HG03095 (cell line): ENCODE measurements at regions not wholly inside any gene's neighbourhood (a gene's known extent, or its start where the extent isn't known, plus 50 kb on each side); places are given as distances from the start of the nearest gene placed in this dataset.

Source experiments
- ATAC-seq: cut with Tn5 transposase; IDR thresholded peaks from one replicate; pipeline ENCODE4 v1.9.1; 2021; ENCODE audit warnings: moderate library complexity; ENCODE audit not compliant: unreplicated experiment

DNA sequence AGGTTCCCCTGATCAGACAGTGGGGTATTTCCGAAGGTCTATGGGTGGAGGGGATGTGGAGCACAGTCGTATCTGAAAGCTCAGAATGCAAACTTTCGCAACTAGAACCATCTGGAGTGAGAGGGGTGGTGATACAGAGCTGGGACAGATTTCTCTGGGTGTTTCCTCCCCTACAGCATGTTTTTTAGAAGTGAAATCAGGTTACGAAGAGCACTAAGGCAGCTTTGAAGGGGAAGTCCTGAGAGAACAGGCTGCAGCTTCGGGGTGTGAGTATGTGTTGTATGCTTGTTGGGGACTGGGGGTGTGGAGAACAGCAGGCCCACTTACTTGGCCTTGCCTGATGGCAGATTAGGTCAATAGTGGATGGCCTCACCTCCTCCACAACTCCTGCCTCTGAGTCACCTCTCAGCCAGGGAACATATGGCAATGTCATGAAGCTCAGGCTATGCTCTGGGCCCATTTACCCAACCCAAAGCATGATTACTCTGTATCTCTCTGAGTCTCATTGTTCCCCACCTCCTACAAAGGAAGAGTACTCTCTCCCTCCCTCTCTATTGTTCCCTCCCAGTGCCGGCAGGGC lies 107.2 kb upstream of the RASGRP1 start:
- peak; percentile 64 for ATAC-seq

DNA sequence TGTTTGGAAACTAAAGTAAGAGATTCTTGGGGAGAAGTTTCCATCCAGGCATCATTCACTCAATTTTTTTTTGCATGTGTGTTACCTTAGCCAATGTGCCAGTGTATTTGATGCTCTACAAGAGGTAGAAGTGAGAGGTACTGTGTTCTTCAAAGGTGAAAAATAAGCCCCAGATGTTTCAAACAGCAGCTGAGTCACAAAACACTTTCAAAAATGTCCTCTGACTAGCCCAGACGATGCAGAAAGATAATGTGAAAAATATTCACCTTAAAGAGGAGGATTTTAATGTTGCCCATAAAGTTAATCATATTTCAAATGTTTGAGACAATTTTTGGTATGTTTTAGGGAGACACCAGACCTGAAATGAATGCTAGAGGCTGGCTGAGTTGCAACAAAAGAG lies 107.7 kb upstream of the RASGRP1 start:
- ATAC-seq: no peak

DNA sequence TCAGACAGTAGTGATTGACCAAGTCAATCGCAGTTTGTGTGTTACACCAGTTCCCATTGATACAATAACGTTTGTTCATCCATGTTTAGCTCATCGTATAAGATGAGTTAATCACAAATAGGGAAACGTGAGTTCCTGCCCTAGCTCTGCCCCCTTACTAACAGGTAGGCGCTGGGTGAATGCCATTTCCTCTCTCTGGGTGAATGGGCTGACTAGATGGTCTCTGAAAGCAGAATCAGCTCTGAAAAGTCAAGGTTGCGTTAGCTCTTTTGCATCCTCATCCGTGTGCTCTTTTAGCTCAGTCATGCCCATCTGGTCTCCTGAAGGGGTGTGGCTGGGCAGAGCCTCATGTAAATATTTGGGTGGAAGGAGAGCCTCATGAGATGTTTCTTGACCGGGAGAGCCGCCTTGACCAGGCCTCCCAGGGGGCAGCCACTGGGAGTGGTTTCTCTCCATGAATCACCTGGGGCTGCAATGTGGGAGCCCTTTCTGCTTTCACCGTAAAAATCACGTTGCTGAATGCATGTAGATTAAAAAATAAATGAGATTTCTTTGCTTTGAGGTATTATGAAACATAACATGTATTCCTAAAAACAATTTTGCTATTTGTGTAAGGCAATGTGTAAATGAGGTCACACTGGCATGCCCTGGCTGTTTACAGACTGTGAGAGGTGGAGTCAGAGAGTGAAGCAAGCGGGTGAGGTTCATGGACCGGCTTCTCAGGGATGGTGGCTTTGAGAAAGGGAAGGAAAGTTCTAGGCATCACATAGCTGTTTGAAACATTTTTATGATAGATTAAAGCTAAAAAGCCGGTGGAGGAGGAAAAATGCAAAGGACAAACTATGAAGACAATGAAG lies 108.4 kb upstream of the RASGRP1 start:
- peak; percentile 30 for ATAC-seq

DNA sequence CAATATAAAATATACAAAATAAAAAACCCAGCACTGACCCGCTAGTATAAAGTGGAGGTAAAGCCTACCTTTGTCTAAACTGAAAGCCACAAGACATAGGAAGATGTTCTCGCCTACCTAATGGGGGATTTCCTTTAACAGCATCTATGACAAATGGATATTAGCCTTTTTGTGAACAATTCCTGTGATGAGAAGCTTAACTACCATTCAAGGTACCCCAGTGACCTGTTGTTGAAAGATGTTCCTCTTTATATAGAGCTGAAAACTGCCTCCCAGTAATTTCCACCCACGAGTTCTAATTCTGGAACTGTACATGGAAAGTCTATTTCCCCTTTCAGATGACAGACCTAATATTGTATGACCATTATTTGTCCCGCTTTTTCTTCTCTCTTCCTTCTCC lies 109.8 kb upstream of the RASGRP1 start:
- ATAC-seq: no peak

DNA sequence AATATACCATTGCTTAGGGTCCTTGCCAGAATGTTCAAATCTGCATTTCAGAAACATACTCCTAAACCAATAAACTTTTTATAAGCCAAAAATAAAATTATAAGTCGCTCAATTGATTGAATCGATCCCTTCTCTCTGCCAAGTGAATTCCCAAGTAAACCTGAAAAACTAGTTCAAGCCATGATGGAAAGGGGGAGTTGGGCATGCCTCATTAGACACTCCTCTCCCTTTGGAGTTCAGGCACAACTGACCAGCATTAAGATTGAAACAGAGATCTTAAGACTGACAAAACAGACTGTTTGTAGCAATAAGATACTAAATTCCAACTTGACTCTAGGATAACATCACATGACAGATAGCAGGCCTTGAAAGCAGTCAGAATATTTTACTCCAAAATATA lies 113.7 kb upstream of the RASGRP1 start:
- ATAC-seq: no peak

DNA sequence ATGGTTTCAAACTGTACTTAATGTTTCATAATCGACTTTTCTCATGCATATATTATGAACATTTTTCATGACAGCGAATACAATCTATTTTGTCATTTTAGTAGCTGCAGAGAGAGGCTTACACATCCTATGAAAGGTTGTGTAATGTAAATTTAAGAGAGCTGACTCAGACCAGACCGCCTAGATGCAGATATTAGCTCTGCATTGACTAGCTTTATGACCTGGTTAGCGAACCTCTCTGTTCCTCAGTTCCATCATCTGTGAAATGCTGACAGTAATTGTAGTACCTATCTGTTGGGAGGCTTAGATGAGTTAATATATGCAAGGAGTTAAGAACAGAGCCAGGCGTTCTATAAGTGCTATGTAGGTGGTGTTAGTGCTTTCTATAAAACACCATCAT lies 116.2 kb upstream of the RASGRP1 start:
- no peak for ATAC-seq

DNA sequence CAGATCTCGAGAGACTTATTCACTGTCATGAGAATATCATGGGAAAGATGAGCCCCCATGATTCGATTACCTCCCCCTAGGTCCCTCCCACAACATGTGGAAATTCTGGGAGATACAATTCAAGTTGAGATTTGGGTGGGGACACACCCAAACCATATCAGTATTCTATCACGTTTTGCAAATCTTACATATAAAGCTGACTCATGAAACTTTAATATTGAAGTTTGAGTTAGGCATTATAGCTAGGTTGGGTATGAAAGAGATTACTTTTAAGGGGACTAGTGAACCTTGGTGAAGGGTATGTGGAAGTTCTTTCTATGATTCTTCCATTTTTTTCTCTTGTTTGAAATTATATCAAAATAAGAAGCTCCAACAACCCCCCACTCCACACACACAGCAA lies 117.7 kb upstream of the RASGRP1 start:
- ATAC-seq: no peak

DNA sequence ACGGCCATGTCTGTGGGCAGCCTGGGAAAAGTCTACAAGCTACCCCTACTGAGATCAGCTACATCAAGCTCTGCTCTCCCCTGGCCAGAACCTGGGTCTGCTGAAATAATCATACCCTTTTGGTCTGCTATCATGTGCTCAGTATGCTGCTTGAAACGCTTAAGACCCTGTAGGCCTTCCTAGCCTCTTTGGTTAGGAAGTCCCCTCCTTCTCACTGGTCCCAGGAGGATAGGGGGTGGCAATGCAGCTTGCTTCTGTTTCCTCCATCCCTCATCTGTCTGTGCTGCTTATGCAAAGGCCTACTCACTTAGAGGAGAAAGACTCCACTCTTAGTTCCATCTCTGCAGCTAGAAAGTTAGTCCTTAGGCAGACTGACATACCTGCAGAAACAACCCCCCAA lies 118.2 kb upstream of the RASGRP1 start:
- ATAC-seq: no peak

DNA sequence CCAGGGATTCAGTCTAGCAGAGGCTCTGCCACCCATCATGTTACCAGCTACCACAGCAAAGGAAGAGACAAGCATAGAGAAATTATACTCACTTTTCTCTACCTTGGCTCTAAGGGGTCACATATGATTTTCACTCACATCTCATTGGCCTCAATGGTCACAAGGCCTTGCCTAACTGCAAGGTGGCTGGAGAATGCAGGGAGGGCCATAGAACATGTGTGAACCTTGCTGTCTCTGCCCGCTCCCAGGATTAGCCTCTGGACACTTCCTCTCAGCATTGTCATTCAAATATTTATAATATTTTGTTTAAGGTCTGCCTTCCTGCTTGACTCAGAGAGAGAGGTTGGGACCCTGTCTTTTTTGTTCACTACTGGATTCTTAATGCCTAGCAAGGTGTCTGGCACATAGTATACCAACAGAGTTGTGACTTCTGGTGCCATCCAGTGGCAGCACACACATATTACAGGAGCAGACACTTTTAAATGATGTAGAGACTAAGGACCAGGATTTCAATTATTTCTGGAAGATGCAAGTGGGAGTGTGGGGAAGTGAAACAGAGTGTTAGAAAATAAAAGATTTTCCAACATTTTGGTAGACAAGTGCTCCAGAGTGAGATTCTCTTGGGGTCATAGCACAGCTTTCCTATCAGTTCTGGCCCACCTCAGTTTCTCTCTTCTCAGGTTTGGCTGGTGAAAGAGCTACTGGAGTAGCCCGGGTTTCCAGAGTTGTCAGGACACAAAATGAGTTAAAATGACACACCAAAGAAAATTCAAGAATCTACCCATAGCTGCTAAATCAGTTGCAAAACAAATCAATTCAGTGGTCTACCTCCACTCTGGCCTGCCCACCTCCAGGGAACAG lies 119.0 kb upstream of the RASGRP1 start:
- peak; percentile 81 for ATAC-seq

DNA sequence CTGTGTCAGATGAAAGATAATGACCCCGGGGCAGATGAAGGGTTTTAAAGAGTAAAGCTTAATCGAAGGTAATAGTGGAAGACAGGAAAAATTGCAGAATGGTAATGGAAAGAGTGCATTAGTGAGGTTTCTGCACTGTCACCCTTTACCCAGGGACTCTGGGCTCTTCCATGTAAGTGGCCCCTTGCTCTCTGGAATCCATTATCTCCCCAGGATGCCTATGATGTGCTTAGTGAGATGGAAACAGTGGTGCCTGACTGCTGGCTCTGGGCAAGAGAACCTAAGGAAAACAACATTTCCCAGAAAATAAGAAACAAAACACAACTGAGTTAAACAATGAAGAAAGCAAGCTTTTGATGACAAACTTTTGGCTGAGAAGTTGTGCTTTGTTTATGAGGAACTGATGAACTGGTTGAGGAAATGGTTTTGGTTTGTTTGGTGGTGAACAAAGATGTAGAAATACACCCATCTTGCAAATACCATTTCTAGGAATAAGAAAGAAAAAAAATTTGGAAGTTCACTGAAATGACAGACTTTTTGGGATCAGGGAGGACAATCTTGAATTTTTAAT lies 119.9 kb upstream of the RASGRP1 start:
- ATAC-seq: no peak

DNA sequence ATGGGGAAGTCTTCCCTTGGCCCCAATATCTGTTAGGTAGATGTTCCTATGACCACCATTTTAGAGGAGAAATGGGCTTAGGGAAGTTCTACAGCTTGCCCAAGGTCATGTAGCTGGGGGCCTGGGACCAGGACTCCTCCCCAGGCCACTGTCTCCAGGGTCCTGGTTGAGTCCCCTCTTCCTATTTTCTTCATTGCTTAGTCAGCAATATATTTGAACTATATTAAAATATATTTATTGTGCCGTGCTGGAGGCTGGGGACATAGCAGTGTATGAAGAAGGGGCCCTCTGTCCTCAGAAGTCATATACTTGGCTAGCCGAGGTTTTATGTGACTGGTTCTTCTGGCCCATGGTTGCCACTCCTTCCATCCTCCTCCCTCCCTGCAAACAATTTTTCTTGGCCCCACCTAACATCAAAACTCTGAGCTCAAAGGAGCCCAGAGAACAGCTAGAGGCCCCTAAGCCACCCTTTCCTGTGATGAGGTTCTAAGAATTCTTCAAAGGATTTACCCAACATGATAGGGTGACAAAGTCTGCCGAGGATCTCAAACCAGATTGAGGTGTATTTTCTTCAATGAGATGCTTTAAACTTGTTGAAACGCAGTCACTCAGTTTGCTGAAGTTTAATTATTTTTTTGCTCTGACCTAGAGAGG lies 121.2 kb upstream of the RASGRP1 start:
- ATAC-seq: no peak

DNA sequence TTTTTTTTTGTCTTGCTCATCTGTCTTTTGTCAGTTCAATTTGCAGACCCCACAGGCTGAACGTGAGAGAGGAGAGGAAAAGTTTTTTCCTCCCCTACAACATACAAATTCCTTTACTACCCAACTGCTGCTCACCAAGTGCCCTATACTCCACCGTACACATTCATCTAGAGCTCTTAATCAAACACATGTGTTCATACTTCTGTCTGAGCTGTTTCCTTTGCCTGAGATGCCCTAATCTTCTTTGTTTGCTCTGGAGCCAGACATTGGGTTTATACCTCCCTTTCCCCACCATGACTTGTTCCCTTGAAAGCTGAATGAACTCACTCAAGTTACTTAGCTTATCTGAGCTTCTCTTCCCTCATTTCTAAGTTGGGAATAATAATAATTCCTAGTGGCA lies 122.7 kb upstream of the RASGRP1 start:
- ATAC-seq: no peak

DNA sequence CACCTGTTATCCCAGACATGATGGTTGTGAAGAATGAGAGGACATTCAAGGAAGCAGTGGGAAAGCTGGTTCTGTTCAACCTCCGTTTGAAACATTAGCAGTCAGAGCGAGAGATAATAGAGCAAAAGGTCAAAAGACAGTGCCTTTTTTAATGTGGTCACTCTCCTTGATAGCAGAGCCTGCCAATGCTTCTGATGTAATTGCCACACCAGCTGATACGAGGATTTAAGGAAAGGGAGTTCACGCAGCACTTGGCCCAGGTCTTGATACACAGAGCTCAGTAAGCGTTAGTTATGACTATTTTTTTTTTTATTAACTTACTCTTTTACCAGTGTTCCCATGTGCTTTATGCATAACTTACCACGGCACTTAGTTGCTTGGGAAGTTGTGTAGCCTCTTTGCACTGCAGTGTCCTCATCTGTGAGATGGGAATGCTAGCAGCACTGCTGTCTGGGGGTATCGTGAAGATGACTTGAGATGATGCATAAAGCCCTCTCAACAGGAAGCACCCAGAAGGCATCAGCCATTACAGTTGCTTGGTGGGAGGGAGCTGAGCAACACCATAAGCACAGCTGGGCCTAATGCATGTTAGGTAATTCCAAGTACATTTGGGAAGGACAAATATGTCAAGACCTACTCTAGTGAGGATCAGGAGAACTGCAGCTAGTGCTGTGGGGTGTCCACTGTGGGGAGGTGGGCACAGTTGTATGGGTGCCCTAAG lies 123.3 kb upstream of the RASGRP1 start:
- ATAC-seq: no peak

DNA sequence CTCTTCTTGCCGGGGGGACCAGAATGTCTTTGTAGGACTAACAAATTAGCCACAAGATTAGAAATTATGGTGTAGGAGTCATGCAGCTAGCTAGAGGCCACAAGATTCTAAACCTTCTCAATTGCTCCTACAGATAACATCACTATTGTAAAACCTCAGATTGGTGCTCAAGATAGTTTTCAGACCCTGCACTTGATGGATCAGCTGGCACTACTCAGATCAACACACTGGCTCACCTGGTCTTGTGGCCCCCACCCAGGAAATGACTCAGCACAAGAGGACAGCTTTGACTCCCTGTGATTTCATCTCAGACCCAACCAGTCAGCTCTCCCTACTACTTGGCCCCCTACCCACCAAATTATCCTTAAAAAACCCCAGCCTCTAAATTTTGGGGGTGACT lies 124.1 kb upstream of the RASGRP1 start:
- ATAC-seq: no peak

DNA sequence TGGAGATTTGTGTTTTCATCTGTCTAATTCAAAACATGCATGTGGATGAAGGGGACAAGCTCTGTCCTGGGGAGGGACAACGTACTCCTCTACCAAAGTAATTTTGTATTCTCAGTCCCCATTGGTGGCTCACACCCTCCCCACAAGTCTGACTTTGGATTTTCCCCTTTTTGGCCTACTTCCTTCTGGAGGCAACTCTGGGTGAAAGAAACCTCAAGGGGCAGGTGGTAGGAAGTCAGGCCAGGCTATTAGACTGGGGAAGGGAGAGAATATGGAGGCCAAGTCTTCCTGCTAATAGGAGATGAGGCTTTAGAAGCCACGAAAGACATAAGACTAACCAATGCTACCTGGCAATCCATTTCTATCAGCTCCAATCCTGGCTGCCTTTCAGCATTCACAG lies 124.9 kb upstream of the RASGRP1 start:
- ATAC-seq: no peak

DNA sequence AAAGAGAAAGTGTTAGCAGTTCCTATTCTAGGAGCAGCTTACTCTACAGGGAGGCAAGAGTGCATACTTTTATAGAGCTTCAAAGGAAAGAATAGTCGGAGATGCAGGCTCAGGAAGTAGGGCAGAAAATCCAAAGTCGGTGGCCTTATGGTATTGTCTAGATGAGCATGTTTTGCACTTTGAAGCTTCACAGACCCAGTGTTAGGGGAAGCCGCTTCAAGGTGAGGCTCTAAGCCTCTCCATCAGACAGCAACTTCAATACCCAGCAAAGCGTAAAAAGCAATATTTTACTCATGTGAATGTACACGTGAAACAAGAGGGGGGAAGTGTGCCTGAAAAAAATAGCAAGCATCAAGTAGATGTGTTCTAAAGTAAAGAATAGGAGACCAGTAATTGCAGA lies 125.6 kb upstream of the RASGRP1 start:
- ATAC-seq: no peak

DNA sequence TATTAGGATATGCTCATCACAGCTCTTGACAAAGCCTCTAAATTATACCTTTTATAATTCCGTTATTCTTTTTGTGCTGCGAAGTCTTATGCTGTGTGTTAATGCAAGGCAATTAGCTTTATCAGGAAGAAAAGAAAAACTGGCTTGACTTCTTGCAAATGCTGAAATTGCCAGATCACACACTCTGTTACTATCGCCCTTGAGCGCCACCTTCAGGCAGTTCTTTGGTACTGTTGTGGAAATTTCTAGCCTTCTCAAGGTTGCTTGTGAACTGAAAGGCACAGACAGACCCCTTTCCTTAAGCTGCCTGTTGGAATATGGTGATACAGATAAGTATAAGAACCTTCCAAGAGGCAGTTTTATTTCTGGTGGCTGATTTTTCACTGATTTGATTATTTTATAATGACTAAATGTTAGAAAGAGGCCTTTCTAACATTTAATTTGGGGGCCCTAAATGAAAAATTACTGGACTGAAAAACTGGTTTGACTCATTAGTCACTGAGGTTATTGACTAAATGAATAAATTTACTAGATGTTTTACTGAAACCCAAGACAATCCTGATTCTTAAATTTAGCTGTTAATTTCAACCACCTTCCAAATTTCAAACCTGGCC lies 126.2 kb upstream of the RASGRP1 start:
- no peak for ATAC-seq

DNA sequence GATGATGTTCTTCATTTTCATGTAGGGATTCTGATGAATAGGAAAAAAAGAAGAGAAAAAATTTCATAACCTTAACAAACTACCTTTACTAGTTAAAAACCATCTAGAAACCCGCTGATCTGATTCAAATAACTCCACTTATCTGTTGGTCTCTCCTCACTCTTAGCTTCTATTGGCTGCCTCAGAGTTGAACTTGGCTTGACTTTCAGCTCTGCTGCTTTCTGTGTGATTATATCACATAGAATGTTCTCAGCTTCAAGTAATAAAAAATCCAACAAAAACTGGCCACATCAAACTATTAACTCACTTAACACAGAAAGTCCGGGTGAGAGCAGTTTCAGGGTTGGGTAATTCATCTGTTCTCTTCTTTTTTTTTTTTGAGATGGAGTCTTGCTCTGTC lies 126.8 kb upstream of the RASGRP1 start:
- ATAC-seq: no peak

DNA sequence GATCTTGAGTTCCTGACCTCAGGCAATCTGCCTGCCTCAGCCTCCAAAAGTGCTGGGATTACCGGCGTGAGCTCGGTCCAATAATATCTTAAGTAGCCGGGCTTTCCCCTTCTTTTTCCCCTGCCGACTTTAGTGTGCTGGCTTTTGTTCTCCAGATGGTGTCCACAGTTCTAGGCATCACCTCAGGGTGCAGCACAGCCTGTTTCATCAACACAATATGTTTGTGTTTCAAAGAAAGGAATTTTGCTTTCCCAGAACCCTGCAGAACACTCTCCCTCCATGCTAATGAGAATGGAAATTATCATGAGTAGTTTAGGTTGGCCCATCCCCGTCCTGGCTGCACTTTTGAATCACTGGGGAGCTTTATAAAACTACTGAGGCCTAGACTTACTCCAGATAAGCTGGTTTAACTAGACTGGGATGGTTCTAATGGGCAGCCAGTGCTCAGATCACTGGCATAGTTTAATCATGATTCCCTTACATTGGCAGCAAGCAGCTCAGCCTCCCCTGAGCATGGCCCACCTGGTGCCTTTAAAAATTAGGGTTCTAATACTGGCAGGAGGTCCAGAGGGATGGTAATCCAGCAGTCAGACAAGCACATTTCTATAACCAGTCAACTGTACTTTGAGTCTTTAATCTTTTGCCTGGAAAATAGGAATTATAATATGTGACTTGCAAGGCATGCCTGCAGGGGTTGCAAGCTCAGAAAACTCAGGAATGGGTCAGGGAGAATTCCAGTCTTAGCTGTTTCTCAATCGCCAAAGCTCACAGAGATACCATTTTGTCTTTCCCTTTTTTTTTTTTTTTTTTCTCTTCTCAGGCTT lies 127.6 kb upstream of the RASGRP1 start:
- no peak for ATAC-seq
